ENCODE measurements at regions not wholly inside any gene's neighbourhood (a gene's known extent, or its start where the extent isn't known, plus 50 kb on each side); places are given as distances from the start of the nearest gene placed in this dataset.

GRCh38 chr12:61538951-61539350 lies 721.3 kb upstream of the USP15 start:
- Mint-ChIP-seq H3K36me3 (no peaks in the 10 kb centered on the region), H3K4me1 (no peaks in the 10 kb centered on the region), H3K9me3 (peaks cover 0 to 7% (median 3%) of the 10 kb centered on the region in 5 donors), H3K27ac (no peak overlapping the region), H3K27me3 (no peaks in the 10 kb centered on the region), H3K4me3 (no peak overlapping the region)
- Histone ChIP-seq H3K27ac (ENCODE audit: low read depth, low read length) (no peak overlapping the region), H3K4me1 (ENCODE audit: insufficient read depth, low read length) (no peaks in the 10 kb centered on the region), H3K4me3 (ENCODE audit: low read length) (no peak overlapping the region), H3K27me3 (ENCODE audit: insufficient read depth, low read length, poor library complexity, severe bottlenecking) (no peaks in the 10 kb centered on the region), H3K9me3 (ENCODE audit: low read length) (no peaks in the 10 kb centered on the region), H3K36me3 (ENCODE audit: insufficient read depth, low read length) (no peaks in the 10 kb centered on the region)
- CTCF ChIA-PET: no interaction called here
- no peak for DNase-seq
- POLR2A ChIA-PET: no interaction called here

- no peak overlapping the region for H3K4me3 Mint-ChIP-seq
- no peak overlapping the region for H3K27ac Mint-ChIP-seq
- H3K27ac ChIP-seq (ENCODE audit: low read depth, low read length): no peak overlapping the region
- no peaks in the 10 kb centered on the region for H3K36me3 Mint-ChIP-seq
- peaks cover 0 to 13% (median 2%) of the 10 kb centered on the region in 5 donors for H3K9me3 Mint-ChIP-seq
- no peaks in the 10 kb centered on the region for H3K27me3 Mint-ChIP-seq
- DNase-seq: no peak
- CTCF ChIA-PET: no interaction called here
- no peaks in the 10 kb centered on the region for H3K36me3 ChIP-seq (ENCODE audit: insufficient read depth, low read length)
- POLR2A ChIA-PET: no interaction called here
- no peaks in the 10 kb centered on the region for H3K9me3 ChIP-seq (ENCODE audit: low read length)
- no peak overlapping the region for H3K4me3 ChIP-seq (ENCODE audit: low read length)
- H3K4me1 Mint-ChIP-seq: no peaks in the 10 kb centered on the region
- no peaks in the 10 kb centered on the region for H3K4me1 ChIP-seq (ENCODE audit: insufficient read depth, low read length)
- H3K27me3 ChIP-seq (ENCODE audit: insufficient read depth, low read length, poor library complexity, severe bottlenecking): no peaks in the 10 kb centered on the region
Measured at GRCh38 chr12:61542551-61542950, 717.7 kb upstream of the USP15 start.

DNA sequence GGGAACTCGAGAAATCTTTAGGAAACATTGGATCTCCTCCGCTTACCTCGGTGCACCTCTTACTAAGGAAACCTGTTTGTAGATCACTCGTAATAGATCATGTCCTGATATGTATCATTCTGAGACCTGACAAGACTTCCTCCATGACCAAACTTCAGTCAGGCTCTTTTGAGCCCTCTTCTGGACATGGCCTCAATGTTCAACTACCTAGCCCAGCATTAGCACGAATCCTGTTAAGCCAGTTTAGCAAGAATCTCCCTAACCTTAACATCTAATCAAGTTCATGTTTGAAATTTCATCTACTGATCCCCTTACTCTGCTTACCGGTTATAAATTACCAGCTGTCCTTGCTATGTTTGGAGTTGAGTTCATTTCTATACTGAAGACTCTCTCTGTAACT lies 713.9 kb upstream of the USP15 start:
- H3K27me3 Mint-ChIP-seq: no peaks in the 10 kb centered on the region
- Histone ChIP-seq H3K4me3 (ENCODE audit: low read length) (no peak overlapping the region), H3K4me1 (ENCODE audit: insufficient read depth, low read length) (no peaks in the 10 kb centered on the region), H3K27ac (ENCODE audit: low read depth, low read length) (no peak overlapping the region), H3K27me3 (ENCODE audit: insufficient read depth, low read length, poor library complexity, severe bottlenecking) (no peaks in the 10 kb centered on the region), H3K36me3 (ENCODE audit: insufficient read depth, low read length) (no peaks in the 10 kb centered on the region), H3K9me3 (ENCODE audit: low read length) (no peaks in the 10 kb centered on the region)
- H3K4me1 Mint-ChIP-seq: no peaks in the 10 kb centered on the region
- CTCF ChIA-PET: no interaction called here
- no peaks in the 10 kb centered on the region for H3K36me3 Mint-ChIP-seq
- H3K9me3 Mint-ChIP-seq: peaks cover 0 to 12% (median 2%) of the 10 kb centered on the region in 5 donors
- POLR2A ChIA-PET: no interaction called here
- no peak overlapping the region for H3K27ac Mint-ChIP-seq
- no peak overlapping the region for H3K4me3 Mint-ChIP-seq
- no peak for DNase-seq

GRCh38 chr12:61553091-61553490 lies 707.1 kb upstream of the USP15 start:
- Histone ChIP-seq H3K4me3 (ENCODE audit: low read length) (no peak overlapping the region), H3K9me3 (ENCODE audit: low read length) (no peaks in the 10 kb centered on the region), H3K36me3 (ENCODE audit: insufficient read depth, low read length) (no peaks in the 10 kb centered on the region), H3K4me1 (ENCODE audit: insufficient read depth, low read length) (no peaks in the 10 kb centered on the region), H3K27me3 (ENCODE audit: insufficient read depth, low read length, poor library complexity, severe bottlenecking) (no peaks in the 10 kb centered on the region), H3K27ac (ENCODE audit: low read depth, low read length) (no peak overlapping the region)
- Mint-ChIP-seq H3K4me3 (no peak overlapping the region), H3K4me1 (no peaks in the 10 kb centered on the region), H3K27me3 (no peaks in the 10 kb centered on the region), H3K9me3 (peaks cover 0 to 16% (median 1%) of the 10 kb centered on the region in 5 donors), H3K27ac (no peak overlapping the region), H3K36me3 (no peaks in the 10 kb centered on the region)
- ChIA-PET CTCF (no interaction called here), POLR2A (no interaction called here)
- DNase-seq: no peak

GRCh38 chr12:61554268-61555008 lies 705.8 kb upstream of the USP15 start:
- Histone ChIP-seq H3K36me3 (ENCODE audit: insufficient read depth, low read length) (no peaks in the 10 kb centered on the region), H3K9me3 (ENCODE audit: low read length) (no peaks in the 10 kb centered on the region), H3K27ac (ENCODE audit: low read depth, low read length) (no peak overlapping the region), H3K4me1 (ENCODE audit: insufficient read depth, low read length) (no peaks in the 10 kb centered on the region), H3K27me3 (ENCODE audit: insufficient read depth, low read length, poor library complexity, severe bottlenecking) (no peaks in the 10 kb centered on the region), H3K4me3 (ENCODE audit: low read length) (no peak overlapping the region)
- CTCF ChIA-PET: no interaction called here
- Mint-ChIP-seq H3K27me3 (no peaks in the 10 kb centered on the region), H3K9me3 (peaks cover 0 to 24% (median 2%) of the 10 kb centered on the region in 5 donors), H3K4me3 (no peak overlapping the region), H3K27ac (no peak overlapping the region), H3K36me3 (no peaks in the 10 kb centered on the region), H3K4me1 (no peaks in the 10 kb centered on the region)
- DNase-seq: no peak
- POLR2A ChIA-PET: no interaction called here

GRCh38 chr12:61563665-61564450 lies 696.3 kb upstream of the USP15 start:
- H3K4me3 Mint-ChIP-seq: no peak overlapping the region
- no peak overlapping the region for H3K27ac Mint-ChIP-seq
- Histone ChIP-seq H3K4me3 (ENCODE audit: low read length) (no peak overlapping the region), H3K4me1 (ENCODE audit: insufficient read depth, low read length) (no peaks in the 10 kb centered on the region), H3K36me3 (ENCODE audit: insufficient read depth, low read length) (no peaks in the 10 kb centered on the region), H3K27me3 (ENCODE audit: insufficient read depth, low read length, poor library complexity, severe bottlenecking) (no peaks in the 10 kb centered on the region), H3K27ac (ENCODE audit: low read depth, low read length) (no peak overlapping the region), H3K9me3 (ENCODE audit: low read length) (no peaks in the 10 kb centered on the region)
- no peaks in the 10 kb centered on the region for H3K27me3 Mint-ChIP-seq
- ChIA-PET POLR2A (no interaction called here), CTCF (no interaction called here)
- H3K9me3 Mint-ChIP-seq: peaks cover 0 to 12% (median 8%) of the 10 kb centered on the region in 5 donors
- DNase-seq: no peak
- no peaks in the 10 kb centered on the region for H3K4me1 Mint-ChIP-seq
- no peaks in the 10 kb centered on the region for H3K36me3 Mint-ChIP-seq

GRCh38 chr12:61564466-61564865 lies 695.7 kb upstream of the USP15 start:
- DNase-seq: no peak
- Histone ChIP-seq H3K4me3 (ENCODE audit: low read length) (no peak overlapping the region), H3K27me3 (ENCODE audit: insufficient read depth, low read length, poor library complexity, severe bottlenecking) (no peaks in the 10 kb centered on the region), H3K4me1 (ENCODE audit: insufficient read depth, low read length) (no peaks in the 10 kb centered on the region), H3K36me3 (ENCODE audit: insufficient read depth, low read length) (no peaks in the 10 kb centered on the region), H3K27ac (ENCODE audit: low read depth, low read length) (no peak overlapping the region), H3K9me3 (ENCODE audit: low read length) (no peaks in the 10 kb centered on the region)
- Mint-ChIP-seq H3K27me3 (no peaks in the 10 kb centered on the region), H3K27ac (no peak overlapping the region), H3K36me3 (no peaks in the 10 kb centered on the region), H3K4me1 (no peaks in the 10 kb centered on the region), H3K9me3 (peaks cover 0 to 9% (median 7%) of the 10 kb centered on the region in 5 donors), H3K4me3 (no peak overlapping the region)
- CTCF ChIA-PET: no interaction called here
- POLR2A ChIA-PET: no interaction called here

GRCh38 chr12:61566183-61566582 lies 694.0 kb upstream of the USP15 start:
- H3K9me3 Mint-ChIP-seq: peaks cover 0 to 10% (median 7%) of the 10 kb centered on the region in 5 donors
- Histone ChIP-seq H3K4me1 (ENCODE audit: insufficient read depth, low read length) (no peaks in the 10 kb centered on the region), H3K27ac (ENCODE audit: low read depth, low read length) (no peak overlapping the region), H3K9me3 (ENCODE audit: low read length) (no peaks in the 10 kb centered on the region), H3K36me3 (ENCODE audit: insufficient read depth, low read length) (no peaks in the 10 kb centered on the region), H3K4me3 (ENCODE audit: low read length) (no peak overlapping the region), H3K27me3 (ENCODE audit: insufficient read depth, low read length, poor library complexity, severe bottlenecking) (no peaks in the 10 kb centered on the region)
- H3K27me3 Mint-ChIP-seq: no peaks in the 10 kb centered on the region
- H3K36me3 Mint-ChIP-seq: no peaks in the 10 kb centered on the region
- no peak overlapping the region for H3K4me3 Mint-ChIP-seq
- H3K27ac Mint-ChIP-seq: no peak overlapping the region
- no peaks in the 10 kb centered on the region for H3K4me1 Mint-ChIP-seq
- ChIA-PET POLR2A (no interaction called here), CTCF (no interaction called here)
- DNase-seq: no peak

Measured in CD8-positive, alpha-beta memory T cell (primary cell).